ENCODE measurements at regions not wholly inside any gene's neighbourhood (a gene's known extent, or its start where the extent isn't known, plus 50 kb on each side); places are given as distances from the start of the nearest gene placed in this dataset.

GRCh38 chr12:25424211-25424731 lies 128.8 kb downstream of the LMNTD1 start:
- DNase-seq (ENCODE audit: low spot score): no peak
- no peak for TF ChIP-seq CTCF (IDR thresholded peaks at IDR 0.05; ENCODE audit: extremely low read depth, missing control alignments)

GRCh38 chr12:25423355-25424050 lies 129.6 kb downstream of the LMNTD1 start:
- no peak for TF ChIP-seq CTCF (IDR thresholded peaks at IDR 0.05; ENCODE audit: extremely low read depth, missing control alignments)
- no peak for DNase-seq (ENCODE audit: low spot score)

- DNase-seq (ENCODE audit: low spot score): no peak
- no peak for TF ChIP-seq CTCF (IDR thresholded peaks at IDR 0.05; ENCODE audit: extremely low read depth, missing control alignments)
Measured at GRCh38 chr12:25422241-25422640, 130.8 kb downstream of the LMNTD1 start.

DNA sequence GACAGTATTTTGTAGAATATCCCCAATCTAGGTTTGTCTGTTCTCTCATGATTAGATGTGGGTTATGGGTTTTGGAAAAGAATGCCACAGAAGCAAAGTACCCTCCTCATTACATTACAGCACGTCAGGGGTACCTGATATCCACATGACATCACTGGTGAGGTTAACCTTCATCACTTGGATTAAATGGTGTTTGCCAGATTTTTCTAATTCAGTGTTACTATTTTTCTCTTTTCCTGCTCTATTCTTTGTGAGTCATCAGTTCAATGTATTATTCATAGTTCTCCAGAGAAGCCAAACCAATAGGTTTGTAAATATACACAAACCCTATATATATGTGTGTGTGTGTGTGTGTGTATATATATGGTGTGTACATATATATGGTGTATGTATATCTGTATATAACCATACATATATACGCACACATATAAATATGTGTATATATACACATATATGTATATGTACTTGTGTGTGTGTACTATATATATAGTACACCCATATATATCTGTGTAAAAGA lies 131.4 kb downstream of the LMNTD1 start:
- no peak for TF ChIP-seq CTCF (IDR thresholded peaks at IDR 0.05; ENCODE audit: extremely low read depth, missing control alignments)

GRCh38 chr12:25420116-25420515 lies 133.0 kb downstream of the LMNTD1 start:
- TF ChIP-seq CTCF (IDR thresholded peaks at IDR 0.05; ENCODE audit: extremely low read depth, missing control alignments): no peak
- no peak for DNase-seq (ENCODE audit: low spot score)

More for the DNA sequence above, 131.4 kb downstream of the LMNTD1 start:
- DNase-seq (ENCODE audit: low spot score): no peak

GRCh38 chr12:25419595-25419994 lies 133.5 kb downstream of the LMNTD1 start:
- no peak for TF ChIP-seq CTCF (IDR thresholded peaks at IDR 0.05; ENCODE audit: extremely low read depth, missing control alignments)
- DNase-seq (ENCODE audit: low spot score): no peak

GRCh38 chr12:25417071-25417470 lies 136.0 kb downstream of the LMNTD1 start:
- no peak for DNase-seq (ENCODE audit: low spot score)

More at GRCh38 chr12:25417071-25417470, 136.0 kb downstream of the LMNTD1 start:
- no peak for TF ChIP-seq CTCF (IDR thresholded peaks at IDR 0.05; ENCODE audit: extremely low read depth, missing control alignments)

Measured in GM20000 (cell line).